ENCODE measurements at regions not wholly inside any gene's neighbourhood (a gene's known extent, or its start where the extent isn't known, plus 50 kb on each side); places are given as distances from the start of the nearest gene placed in this dataset.
A peak's percentile ranks its signal among the peaks of the same experiment; 100 is the strongest.

- H3K27ac ChIP-seq (ENCODE audit: low read depth in 1 of 2, low read length in 2 of 2), result no peak overlapping the region
- Mint-ChIP-seq H3K4me3 (no peak overlapping the region), H3K27me3 (ENCODE audit: low read depth in 3 of 3) (peaks cover 2% of the 10 kb centered on the region in 3 donors), H3K9me3 (peaks cover 0 to 3% (median 0%) of the 10 kb centered on the region in 7 donors), H3K36me3 (no peaks in the 10 kb centered on the region), H3K27ac (peak overlapping the region in 1 of 7 donors; percentile 51), H3K4me1 (no peaks in the 10 kb centered on the region)
- no peak overlapping the region for H3K9ac ChIP-seq (ENCODE audit: insufficient read depth, low read length, poor library complexity, severe bottlenecking)
- intact Hi-C loops (cut with micrococcal nuclease), result no loop called here
- no peak for DNase-seq
- no peaks in the 10 kb centered on the region for H3K36me3 ChIP-seq (replicated peaks in 1 of 2; ENCODE audit: control insufficient read depth in 1 of 2, insufficient read depth in 2 of 2, low read length in 2 of 2)
- no peaks in the 10 kb centered on the region for H3K79me2 ChIP-seq (ENCODE audit: insufficient read depth, low read length)
- H4K20me1 ChIP-seq (ENCODE audit: insufficient read depth, low read length), result no peaks in the 10 kb centered on the region
- H3K4me1 ChIP-seq (ENCODE audit: control insufficient read depth in 1 of 2, insufficient read depth in 2 of 2, low read length in 2 of 2), result no peaks in the 10 kb centered on the region
- H3K4me2 ChIP-seq (replicated peaks; ENCODE audit: extremely low read depth, low read length, poor library complexity, severe bottlenecking), result no peak overlapping the region
- H3K27me3 ChIP-seq (ENCODE audit: control insufficient read depth in 2 of 2, insufficient read depth in 2 of 2, low read length in 2 of 2), result no peaks in the 10 kb centered on the region
- 100% methylated on average over 2 of the region's 8 CpGs for WGBS (ENCODE audit: insufficient coverage)
- TF ChIP-seq CTCF (IDR thresholded peaks at IDR 0.05), result no peak
- H2AFZ ChIP-seq (ENCODE audit: insufficient read depth, low read depth, low read length, poor library complexity, severe bottlenecking), result no peak overlapping the region
- H3K9me3 ChIP-seq (replicated peaks in 1 of 2; ENCODE audit: control insufficient read depth in 1 of 2, insufficient read depth in 1 of 2, low read length in 2 of 2), result no peaks in the 10 kb centered on the region
- H3K4me3 ChIP-seq (replicated peaks in 1 of 3; ENCODE audit: low read depth in 2 of 3, low read length in 3 of 3), result no peak overlapping the region
Observed at GRCh38 chr7:41538810-41539724, 163.8 kb downstream of the INHBA start.

- no peak overlapping the region for H3K4me2 ChIP-seq (replicated peaks; ENCODE audit: extremely low read depth, low read length, poor library complexity, severe bottlenecking)
- no peaks in the 10 kb centered on the region for H3K4me1 ChIP-seq (ENCODE audit: control insufficient read depth in 1 of 2, insufficient read depth in 2 of 2, low read length in 2 of 2)
- TF ChIP-seq CTCF (IDR thresholded peaks at IDR 0.05), result no peak
- no peak overlapping the region for H3K4me3 Mint-ChIP-seq
- no peaks in the 10 kb centered on the region for H3K4me1 Mint-ChIP-seq
- WGBS (ENCODE audit: insufficient coverage), result 98% methylated on average over 7 of the region's 9 CpGs
- intact Hi-C loops (cut with micrococcal nuclease), result no loop called here
- H3K9me3 Mint-ChIP-seq, result peaks cover 0 to 7% (median 0%) of the 10 kb centered on the region in 7 donors
- no peak overlapping the region for H3K9ac ChIP-seq (ENCODE audit: insufficient read depth, low read length, poor library complexity, severe bottlenecking)
- no peak overlapping the region for H2AFZ ChIP-seq (ENCODE audit: insufficient read depth, low read depth, low read length, poor library complexity, severe bottlenecking)
- no peaks in the 10 kb centered on the region for H4K20me1 ChIP-seq (ENCODE audit: insufficient read depth, low read length)
- H3K9me3 ChIP-seq (replicated peaks in 1 of 2; ENCODE audit: control insufficient read depth in 1 of 2, insufficient read depth in 1 of 2, low read length in 2 of 2), result no peaks in the 10 kb centered on the region
- no peak overlapping the region for H3K27ac Mint-ChIP-seq
- no peaks in the 10 kb centered on the region for H3K79me2 ChIP-seq (ENCODE audit: insufficient read depth, low read length)
- no peak overlapping the region for H3K4me3 ChIP-seq (replicated peaks in 1 of 3; ENCODE audit: low read depth in 2 of 3, low read length in 3 of 3)
- no peak for DNase-seq
- no peaks in the 10 kb centered on the region for H3K36me3 Mint-ChIP-seq
- peaks cover 0 to 3% (median 2%) of the 10 kb centered on the region in 3 donors for H3K27me3 Mint-ChIP-seq (ENCODE audit: low read depth in 3 of 3)
- H3K36me3 ChIP-seq (replicated peaks in 1 of 2; ENCODE audit: control insufficient read depth in 1 of 2, insufficient read depth in 2 of 2, low read length in 2 of 2), result no peaks in the 10 kb centered on the region
- no peaks in the 10 kb centered on the region for H3K27me3 ChIP-seq (ENCODE audit: control insufficient read depth in 2 of 2, insufficient read depth in 2 of 2, low read length in 2 of 2)
- no peak overlapping the region for H3K27ac ChIP-seq (ENCODE audit: low read depth in 1 of 2, low read length in 2 of 2)
Observed at GRCh38 chr7:41536873-41537665, 165.8 kb downstream of the INHBA start.

Data from CD14-positive monocyte (primary cell).